ENCODE measurements at regions not wholly inside any gene's neighbourhood (a gene's known extent, or its start where the extent isn't known, plus 50 kb on each side); places are given as distances from the start of the nearest gene placed in this dataset.
A peak's percentile ranks its signal among the peaks of the same experiment; 100 is the strongest.
"Not testable (repeated sequence)": the region's sequence is repeated elsewhere in the genome, so short reads cannot be mapped to it uniquely, and the experiment has no call there.

GRCh38 chr10:46749003-46749402, 162.2 kb upstream of the PTPN20 start:
- not testable (repeated sequence) for DNase-seq

GRCh38 chr10:46749470-46749869, 161.8 kb upstream of the PTPN20 start:
- DNase-seq, result not testable (repeated sequence)

DNA sequence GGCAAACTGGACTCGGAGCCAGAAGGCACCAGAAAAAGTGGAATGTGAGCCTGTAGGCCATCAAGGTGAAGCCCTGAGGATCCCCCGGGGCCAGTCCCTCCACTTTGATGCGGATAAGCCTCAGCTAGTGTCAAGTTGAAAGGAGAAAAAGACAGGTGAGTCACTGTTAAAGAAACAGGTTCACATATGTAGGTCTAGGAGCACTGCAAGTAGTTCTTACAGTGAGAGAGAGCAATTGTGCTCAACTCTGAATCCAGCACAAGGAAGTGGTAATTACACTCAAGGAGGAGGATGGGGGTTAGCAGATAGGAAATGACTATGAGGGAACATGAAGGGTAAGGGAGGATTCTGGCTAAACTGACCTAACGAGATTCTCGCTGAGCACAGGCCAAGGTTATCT, 157.5 kb upstream of the PTPN20 start:
- DNase-seq, result not testable (repeated sequence)

GRCh38 chr10:46761471-46761870, 149.8 kb upstream of the PTPN20 start:
- not testable (repeated sequence) for DNase-seq

DNA sequence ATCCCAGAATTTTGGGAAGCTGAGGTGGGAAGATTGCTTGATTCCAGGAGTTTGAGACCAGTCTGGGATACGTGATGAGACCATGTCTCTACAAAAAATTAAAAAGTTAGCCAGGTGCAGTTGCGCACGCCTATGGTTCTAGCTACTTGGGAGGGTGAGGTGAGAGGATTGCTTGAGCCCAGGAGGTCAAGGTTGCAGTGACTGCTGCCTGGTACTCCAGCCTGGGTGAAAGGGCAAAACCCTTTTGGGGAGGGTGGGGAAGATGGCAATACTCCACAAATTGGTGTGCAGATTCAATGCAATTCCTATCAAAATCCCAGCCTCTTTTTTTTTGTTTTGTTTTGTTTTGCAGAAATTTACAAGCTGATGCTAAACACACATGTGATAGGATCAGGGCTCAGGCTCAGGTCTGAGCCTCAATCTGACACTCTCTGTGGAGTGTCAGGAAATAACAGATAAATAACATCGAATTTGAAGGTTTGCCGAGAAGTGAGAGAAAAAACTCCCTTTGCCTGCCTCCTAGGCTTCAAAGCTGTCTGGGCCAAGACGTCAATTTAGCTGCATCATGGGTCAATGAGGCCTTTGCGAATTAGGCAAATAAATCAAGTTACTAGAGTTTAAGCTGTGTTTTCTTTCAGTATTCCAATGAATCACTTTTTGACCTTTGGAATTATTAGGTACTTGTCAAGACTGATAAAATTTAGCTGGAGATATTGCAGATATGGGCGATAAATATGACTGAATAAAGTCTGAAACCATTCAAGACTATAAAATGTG, 142.5 kb upstream of the PTPN20 start:
- DNase-seq, result not testable (repeated sequence)

GRCh38 chr10:46773178-46773896, 137.9 kb upstream of the PTPN20 start:
- DNase-seq, result not testable (repeated sequence)

DNA sequence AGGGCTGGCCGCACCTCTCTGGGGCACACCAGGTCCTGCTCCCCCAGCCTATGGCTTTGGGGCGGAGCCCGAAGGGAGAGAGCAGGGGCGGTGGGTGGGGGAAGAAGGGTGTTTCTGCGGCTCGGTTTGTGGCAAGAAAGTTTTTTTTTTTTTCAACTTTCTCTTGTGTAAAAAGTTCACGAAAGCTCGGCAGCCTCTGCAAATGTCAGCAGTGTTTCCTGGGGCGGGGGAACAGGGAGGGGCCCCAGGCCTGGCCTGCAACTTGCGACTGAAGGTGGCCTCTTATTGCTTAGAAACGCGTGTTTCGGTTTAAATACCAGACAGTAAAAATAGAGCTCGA, 137.4 kb upstream of the PTPN20 start:
- not testable (repeated sequence) for DNase-seq

DNA sequence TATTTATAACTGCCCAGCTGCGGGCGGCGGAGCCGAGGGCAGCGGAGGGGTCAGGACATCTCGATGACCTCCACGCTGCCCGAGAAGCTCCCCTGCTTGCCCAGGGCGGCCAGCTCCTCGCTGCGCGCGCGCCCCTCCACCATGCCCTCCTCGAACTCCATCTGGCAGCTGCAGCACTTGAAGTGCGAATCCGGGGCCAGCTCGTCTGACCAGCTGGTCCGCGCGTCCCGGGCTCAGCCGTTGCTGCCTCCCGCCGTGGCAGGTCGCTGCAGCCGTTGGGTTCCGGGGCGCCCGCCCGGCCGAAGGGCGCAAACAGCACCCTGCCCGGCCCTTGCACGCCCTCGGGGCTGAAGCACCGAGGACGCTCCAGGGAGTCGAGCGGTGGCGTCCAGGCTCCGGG, 136.9 kb upstream of the PTPN20 start:
- not testable (repeated sequence) for DNase-seq

DNA sequence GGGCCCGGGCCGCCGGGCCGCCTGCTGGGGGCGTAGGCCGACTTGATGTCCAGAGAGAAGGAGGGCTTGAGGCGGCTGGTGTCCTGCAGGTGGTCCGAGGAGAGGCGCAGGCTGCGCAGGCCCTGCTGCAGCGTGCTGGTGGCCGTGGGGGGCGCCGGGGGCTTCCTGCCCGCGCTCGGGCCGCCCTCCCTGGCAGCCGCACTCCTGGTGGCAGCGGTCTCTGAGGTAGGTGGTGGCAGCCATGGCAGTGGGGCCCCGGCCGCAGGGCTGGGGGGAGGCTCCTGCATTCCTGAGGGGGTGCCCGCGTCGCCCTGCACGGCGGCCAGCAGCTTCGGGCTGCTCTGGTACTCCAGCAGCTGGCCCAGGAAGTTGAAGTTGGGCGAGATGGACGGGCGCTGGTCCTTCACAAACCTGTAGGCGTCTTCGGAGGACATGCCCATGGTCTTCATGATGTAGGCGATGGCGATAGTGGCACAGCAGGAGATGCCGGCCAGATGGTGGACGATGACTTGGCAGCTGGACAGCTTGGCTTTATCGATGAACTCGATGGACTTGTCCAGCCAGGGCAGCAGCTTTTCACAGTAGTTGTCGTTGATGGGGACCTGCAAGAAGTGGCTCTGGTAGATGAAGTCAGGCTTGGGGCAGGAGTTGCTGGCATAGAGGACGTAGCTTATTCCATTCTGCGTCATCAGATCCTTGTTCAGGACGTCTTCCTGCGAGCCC, 136.1 kb upstream of the PTPN20 start:
- not testable (repeated sequence) for DNase-seq

DNA sequence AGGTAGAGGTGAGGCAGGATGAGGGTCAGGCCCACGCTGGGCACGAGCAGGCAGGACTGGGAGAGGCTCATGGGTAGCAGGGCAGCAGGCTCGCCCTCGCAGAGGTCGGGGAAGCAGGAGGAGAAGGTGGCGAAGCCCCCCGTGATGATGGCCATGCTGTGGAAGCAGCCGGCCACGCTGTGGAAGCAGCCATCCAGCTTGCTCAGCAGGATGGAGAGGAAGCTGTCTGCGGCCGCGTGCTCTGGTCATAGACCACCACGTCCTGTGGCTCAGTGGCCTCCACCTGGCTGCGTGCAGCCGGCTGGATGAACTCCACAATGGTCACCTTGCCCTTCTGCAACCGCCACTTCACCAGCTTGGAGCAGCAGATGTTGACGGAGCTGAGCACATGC, 135.6 kb upstream of the PTPN20 start:
- DNase-seq, result not testable (repeated sequence)

DNA sequence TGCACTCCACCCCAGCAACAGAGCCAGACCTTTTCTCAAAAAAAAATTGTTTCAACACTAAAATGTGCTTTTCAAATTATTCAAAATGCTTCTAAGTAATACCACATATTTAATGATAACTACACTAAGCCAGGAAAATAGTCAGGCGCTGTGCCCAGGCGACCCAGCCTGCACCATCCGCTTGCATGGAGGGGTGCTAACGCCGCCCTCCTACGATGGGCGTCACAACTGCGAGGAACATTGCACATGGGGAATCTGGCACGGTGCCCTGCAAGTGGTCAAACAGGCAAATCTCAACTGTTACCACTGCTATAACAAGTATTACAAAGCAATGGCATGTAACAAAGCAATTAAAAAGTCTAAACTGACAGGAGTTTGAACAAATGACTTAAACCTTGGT, 131.7 kb upstream of the PTPN20 start:
- DNase-seq, result peak; percentile 37

DNA sequence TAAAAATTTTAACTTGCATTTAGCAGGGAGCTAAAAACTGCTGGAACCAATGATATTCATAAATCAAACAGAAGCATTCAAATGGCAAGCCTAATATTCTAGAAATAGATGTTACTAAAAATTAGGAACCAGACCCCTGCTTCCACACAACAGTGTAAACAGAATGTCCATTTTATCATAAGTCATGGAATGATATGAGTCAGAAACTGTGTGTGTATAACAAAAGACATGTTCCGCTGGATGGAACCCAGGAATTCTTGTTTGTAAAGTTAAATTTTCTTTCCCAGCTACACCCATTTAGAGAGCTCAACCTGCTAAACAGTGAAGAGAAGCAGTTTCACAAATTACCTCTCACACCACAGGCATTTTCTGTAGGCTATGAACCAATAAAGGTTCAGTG, 131.1 kb upstream of the PTPN20 start:
- not testable (repeated sequence) for DNase-seq

DNA sequence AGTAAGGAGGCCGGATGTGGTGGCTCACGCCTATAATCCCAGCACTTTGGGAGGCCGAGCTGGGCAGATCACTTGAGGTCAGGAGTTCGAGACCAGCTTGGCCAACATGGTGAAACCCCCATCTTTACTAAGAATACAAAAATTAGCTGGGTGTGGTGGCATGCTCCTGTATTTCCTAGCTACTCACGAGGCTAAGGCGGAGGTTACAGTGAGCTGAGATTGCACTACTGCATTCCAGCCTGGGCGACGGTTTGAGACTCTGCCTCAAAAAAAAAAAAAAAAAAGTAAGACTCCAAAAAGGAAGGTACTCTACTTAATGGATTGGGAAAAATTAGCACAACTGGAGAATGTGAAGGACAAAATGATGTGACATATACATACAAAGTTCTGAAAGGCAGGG, 130.2 kb upstream of the PTPN20 start:
- DNase-seq, result not testable (repeated sequence)

DNA sequence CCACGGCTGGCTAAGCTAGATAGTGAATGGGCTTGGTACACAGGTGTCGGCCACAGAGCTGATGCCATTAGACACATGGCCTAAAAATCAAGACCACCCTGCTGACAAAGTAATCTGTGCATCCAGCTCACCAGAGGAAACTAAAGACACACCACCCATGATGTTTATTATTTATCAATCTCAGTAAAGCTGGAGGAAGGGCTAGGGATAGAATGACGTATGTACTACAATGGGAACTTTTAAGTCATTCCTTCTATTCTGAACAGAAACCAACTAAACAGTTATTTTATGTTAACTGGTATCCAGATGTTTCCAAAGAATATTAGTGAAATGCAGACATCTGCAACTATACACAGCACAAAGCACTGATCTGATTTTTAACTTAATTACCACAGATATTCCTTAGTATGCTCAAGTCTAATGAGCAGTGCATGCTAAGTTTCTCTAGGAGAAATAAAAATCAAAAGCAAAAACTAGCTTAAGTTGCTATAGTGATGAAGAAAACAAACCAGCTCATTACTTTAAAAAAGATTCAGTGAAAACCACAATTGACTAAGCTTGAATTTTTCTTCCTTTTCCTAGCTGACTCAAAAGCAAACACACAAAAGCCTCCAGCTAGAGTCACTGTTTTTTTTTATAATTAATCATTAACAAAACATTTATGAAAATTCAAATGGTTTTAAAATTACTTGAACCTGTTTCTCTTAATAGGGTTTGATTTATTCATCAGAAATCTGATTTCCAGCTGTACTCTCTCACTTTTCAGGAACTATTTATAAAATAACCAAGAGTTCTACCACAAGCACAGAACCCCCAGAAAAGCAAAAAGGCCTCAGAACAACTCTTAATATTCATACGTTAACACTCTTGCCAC, 129.0 kb upstream of the PTPN20 start:
- not testable (repeated sequence) for DNase-seq

GRCh38 chr10:46784665-46785064, 126.6 kb upstream of the PTPN20 start:
- not testable (repeated sequence) for DNase-seq

GRCh38 chr10:46786125-46786517, 125.1 kb upstream of the PTPN20 start:
- not testable (repeated sequence) for DNase-seq

GRCh38 chr10:46786518-46787320, 124.5 kb upstream of the PTPN20 start:
- peak; percentile 59 for DNase-seq

DNA sequence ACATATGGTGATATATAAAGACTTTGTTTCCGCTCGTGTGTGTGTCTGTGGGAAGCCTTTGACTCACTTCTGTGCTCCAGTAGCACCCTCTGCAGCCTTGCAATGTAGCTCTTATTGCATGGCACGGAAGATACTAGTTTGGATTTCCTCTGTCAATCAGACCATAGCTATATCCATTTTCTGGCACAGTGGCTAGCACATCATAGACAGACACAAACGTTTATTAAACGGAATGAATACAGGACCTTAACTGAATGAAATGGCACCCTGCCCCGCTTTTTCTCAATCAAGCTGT, 124.0 kb upstream of the PTPN20 start:
- DNase-seq, result no peak

GRCh38 chr10:46792657-46793357, 118.4 kb upstream of the PTPN20 start:
- not testable (repeated sequence) for DNase-seq

DNA sequence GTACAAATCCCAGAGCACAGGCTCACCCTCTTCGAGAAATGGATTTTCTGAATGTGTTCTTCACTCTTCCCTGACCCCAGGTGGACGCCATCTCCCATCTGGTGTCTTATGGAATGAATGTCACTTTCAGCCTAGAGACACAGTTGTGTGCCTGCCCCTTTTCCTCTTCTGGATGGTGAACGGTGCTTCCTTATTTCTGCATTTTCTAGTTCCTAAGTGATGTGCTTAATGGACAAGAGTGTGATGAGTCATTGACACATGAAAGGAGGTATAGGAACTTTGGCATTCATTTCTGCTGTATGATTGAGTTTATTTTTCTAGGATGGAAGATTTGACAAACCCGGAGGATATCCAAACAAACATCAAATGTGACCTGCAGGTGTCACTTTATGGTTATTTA, 114.9 kb upstream of the PTPN20 start:
- DNase-seq, result not testable (repeated sequence)

DNA sequence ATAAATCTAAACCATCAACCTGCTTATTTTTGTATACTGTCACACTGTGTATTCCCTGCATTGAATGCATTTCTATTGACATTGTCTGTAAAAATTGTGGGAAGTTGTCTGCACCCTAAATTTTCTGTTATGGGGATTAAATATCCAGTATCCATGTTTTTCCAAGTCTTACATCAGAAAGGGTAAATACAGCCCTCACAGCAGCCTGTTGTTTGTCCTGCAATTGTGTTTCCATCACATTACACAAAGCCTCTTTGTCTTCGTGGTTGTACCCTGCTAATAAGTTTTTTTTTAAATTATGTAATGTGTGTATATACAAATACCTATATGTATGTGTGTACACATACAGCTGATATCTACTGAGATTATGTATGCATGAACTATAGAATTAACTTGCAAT, 109.2 kb upstream of the PTPN20 start:
- not testable (repeated sequence) for DNase-seq

Data from left kidney (tissue), 1 donor.